Glutamatergic neuron (in vitro differentiated cells): ENCODE measurements at regions not wholly inside any gene's neighbourhood (a gene's known extent, or its start where the extent isn't known, plus 50 kb on each side); places are given as distances from the start of the nearest gene placed in this dataset.
"Not testable (repeated sequence)": the region's sequence is repeated elsewhere in the genome, so short reads cannot be mapped to it uniquely, and the experiment has no call there.

Experiments used
- DNase-seq: peaks from one replicate; pipeline ENCODE4 v3.0.0; 2022
- H3K27ac Mint-ChIP-seq: one replicate; pipeline ENCODE4 v1.8.0; 2020; ENCODE audit warnings: mild to moderate bottlenecking, mixed read lengths, inconsistent platforms; ENCODE audit not compliant: unreplicated experiment
- H3K27me3 Mint-ChIP-seq: one replicate; pipeline ENCODE4 v1.8.0; 2020; ENCODE audit warnings: mild to moderate bottlenecking, moderate library complexity, mixed read lengths, inconsistent platforms; ENCODE audit not compliant: unreplicated experiment
- H3K36me3 Mint-ChIP-seq: one replicate; pipeline ENCODE4 v1.8.0; 2020; ENCODE audit warnings: mild to moderate bottlenecking, mixed read lengths, inconsistent platforms; ENCODE audit not compliant: unreplicated experiment
- H3K4me1 Mint-ChIP-seq: one replicate; pipeline ENCODE4 v1.8.0; 2020; ENCODE audit warnings: mild to moderate bottlenecking, low read depth, mixed read lengths, inconsistent platforms; ENCODE audit not compliant: unreplicated experiment
- H3K4me3 Mint-ChIP-seq: one replicate; pipeline ENCODE4 v1.8.0; 2020; ENCODE audit warnings: mild to moderate bottlenecking, mixed read lengths, inconsistent platforms; ENCODE audit not compliant: unreplicated experiment
- H3K9me3 Mint-ChIP-seq: one replicate; pipeline ENCODE4 v1.8.0; 2020; ENCODE audit warnings: mild to moderate bottlenecking, moderate library complexity, mixed read lengths, inconsistent platforms; ENCODE audit not compliant: unreplicated experiment
- TF ChIP-seq, protein P1 (sequence below): fragments of 200-600 bp; sonication (generic); IDR thresholded peaks from one replicate; pipeline ENCODE4 v1.5.0; 2021; ENCODE audit not compliant: partially characterized antibody, unreplicated experiment

DNA sequence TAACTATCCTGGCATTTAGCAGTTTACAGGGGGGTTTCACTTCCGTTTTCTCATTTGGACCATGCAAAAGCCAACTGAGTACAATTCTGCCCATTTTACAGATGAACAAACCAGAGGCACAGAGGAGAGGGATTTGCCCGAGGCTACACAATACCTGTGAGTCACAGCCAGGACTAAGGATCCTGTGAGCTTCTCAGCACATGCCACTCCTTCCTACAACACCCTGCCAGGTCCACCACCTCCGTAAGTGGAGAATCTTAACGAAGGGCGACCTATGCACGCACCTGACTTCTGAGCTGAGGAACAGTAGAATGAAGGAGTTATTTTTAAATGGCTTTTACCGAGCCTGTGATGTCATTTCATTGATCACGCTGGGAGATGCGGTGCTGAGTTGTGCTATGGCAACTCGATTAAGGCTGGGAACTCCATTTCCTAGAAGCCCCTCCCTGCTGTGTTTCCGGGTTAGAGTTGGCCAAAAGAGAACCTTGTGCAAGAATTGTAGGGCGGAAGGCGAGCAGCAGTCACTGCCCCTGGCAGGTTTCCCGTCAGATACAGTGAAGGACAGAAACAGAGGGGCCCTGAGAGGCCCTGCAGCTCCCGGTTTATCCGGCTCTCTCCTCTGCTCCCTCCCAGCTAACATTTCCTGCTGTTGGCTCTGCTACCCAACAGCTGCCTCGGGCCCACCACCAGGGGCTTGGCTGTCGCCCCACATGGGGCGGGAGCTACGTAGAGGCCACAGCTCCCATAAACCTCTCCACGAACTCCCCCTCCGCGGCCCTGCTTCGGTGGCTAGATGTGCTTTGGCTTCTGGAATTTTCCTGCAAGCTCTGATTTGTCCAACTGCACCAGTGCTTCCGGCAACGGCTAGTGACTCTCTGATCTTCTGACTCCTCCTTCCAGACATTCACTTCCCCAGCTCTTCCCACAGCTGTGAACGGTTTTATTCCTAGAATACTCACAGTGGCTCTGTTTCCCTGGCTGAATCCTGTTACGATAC, 75.1 kb upstream of the USP9X start:
- H3K36me3 Mint-ChIP-seq = no peaks in the 10 kb centered on the region
- no peak overlapping the region for H3K4me3 Mint-ChIP-seq
- peak; percentile 21 for DNase-seq
- H3K9me3 Mint-ChIP-seq = peaks cover 3% of the 10 kb centered on the region
- TF ChIP-seq, protein P1, sequence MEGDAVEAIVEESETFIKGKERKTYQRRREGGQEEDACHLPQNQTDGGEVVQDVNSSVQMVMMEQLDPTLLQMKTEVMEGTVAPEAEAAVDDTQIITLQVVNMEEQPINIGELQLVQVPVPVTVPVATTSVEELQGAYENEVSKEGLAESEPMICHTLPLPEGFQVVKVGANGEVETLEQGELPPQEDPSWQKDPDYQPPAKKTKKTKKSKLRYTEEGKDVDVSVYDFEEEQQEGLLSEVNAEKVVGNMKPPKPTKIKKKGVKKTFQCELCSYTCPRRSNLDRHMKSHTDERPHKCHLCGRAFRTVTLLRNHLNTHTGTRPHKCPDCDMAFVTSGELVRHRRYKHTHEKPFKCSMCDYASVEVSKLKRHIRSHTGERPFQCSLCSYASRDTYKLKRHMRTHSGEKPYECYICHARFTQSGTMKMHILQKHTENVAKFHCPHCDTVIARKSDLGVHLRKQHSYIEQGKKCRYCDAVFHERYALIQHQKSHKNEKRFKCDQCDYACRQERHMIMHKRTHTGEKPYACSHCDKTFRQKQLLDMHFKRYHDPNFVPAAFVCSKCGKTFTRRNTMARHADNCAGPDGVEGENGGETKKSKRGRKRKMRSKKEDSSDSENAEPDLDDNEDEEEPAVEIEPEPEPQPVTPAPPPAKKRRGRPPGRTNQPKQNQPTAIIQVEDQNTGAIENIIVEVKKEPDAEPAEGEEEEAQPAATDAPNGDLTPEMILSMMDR = no peak
- H3K27ac Mint-ChIP-seq = no peak overlapping the region
- peaks cover 8% of the 10 kb centered on the region for H3K27me3 Mint-ChIP-seq
- peaks cover 12% of the 10 kb centered on the region for H3K4me1 Mint-ChIP-seq

DNA sequence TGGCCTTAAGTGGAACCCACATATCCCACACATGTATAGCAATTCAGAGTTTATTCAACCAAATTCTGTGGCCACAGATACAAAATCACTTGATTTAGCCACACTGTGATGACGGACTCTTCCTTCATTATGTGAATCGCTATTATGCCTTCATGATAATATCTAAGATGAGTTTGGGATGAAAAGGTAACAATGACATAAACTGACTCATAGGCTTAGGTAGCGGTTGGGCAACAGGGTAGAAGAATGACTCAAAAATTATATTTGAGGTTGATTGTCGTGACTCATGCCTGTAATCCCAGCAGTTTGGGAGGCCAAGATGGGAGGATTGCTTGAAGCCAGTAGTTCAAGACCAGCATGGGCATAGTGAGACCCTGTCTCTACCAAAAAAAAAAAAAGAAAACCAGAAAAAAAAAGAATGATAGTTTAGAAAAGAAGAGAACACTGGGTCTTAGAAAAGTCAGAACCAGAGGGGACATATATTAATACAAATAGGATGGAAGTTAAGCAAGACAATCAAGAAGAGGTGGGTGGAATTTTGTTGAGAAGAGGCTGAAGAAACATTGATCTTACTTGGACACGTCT, 70.4 kb upstream of the USP9X start:
- no peak for DNase-seq
- Mint-ChIP-seq H3K4me1 (peaks cover 10% of the 10 kb centered on the region), H3K9me3 (peaks cover 3% of the 10 kb centered on the region), H3K4me3 (no peak overlapping the region), H3K27ac (no peak overlapping the region), H3K36me3 (no peaks in the 10 kb centered on the region), H3K27me3 (peaks cover 4% of the 10 kb centered on the region)
- TF ChIP-seq, protein P1 = no peak

DNA sequence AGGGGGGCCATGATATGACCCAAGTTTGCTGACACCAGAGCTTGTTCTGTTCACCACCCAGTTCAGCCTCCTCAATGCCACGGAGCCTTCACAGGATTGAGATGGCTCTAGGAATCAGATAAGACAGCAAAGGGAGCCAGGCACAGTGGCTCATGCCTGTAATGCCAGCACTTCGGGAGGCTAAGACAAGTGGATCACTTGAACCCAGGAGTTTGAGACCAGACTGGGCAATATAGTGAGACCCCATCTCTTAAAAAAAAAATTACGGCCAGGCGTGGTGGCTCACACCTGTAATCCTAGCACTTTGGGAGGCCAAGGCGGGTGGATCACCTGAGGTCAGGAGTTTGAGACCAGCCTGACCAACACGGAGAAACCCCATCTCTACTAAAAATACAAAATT, 67.5 kb upstream of the USP9X start:
- H3K27ac Mint-ChIP-seq, DNase-seq, H3K9me3 Mint-ChIP-seq, H3K4me1 Mint-ChIP-seq, H3K27me3 Mint-ChIP-seq, H3K4me3 Mint-ChIP-seq, H3K36me3 Mint-ChIP-seq: not testable (repeated sequence)

DNA sequence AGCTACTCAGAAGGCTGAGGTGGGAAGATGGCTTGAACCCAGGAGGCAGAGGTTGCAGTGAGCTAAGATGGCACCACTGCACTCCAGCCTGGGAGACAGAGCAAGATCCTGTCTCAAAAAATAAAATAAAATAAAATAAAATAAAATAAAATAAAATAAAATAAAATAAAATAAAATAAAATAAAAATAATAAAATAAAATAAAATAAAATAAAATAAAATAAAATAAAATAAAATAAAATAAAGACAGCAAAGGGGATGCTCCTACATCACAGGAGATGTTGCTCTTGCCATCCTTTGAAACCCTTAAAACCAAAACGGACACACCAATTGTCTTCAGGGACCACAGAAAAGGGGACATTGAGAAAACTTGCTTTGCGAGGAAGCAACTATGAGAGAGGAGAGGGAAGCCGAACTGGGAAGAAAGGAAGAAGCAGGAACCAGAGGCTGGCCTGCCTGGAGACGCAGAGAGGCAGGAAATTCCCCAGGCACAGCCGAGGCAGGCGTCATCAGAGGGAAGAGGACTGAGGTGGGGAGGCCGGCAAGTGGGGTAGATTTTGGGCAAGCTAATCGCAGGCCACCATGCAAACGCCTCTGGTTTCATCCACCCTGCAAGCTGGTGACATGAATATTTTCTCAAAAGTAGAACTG, 66.7 kb upstream of the USP9X start:
- DNase-seq = peak; percentile 20
- not testable (repeated sequence) for H3K9me3 Mint-ChIP-seq, H3K4me1 Mint-ChIP-seq, H3K4me3 Mint-ChIP-seq, H3K36me3 Mint-ChIP-seq, H3K27ac Mint-ChIP-seq, H3K27me3 Mint-ChIP-seq

DNA sequence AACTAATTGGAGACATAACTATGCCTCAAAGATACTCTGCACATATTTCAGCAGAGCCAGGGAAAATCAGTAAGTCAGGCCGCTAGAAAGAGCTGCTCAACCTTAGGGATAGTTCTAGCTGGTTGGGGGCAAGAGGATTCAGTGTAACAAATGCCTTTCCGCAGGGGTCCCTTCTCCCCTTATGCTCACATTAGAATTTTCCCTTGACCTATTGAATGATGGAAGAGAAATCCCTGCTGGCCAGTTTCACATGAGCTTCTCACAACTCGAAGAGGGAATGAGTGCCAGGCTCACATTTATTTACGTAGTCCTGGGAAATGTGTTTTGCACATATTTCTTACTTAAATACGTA, 66.2 kb upstream of the USP9X start:
- Mint-ChIP-seq H3K4me1 (peaks cover 3% of the 10 kb centered on the region), H3K36me3 (no peaks in the 10 kb centered on the region), H3K9me3 (no peaks in the 10 kb centered on the region), H3K4me3 (no peak overlapping the region), H3K27me3 (no peaks in the 10 kb centered on the region), H3K27ac (no peak overlapping the region)
- TF ChIP-seq, protein P1 = no peak
- DNase-seq = no peak
